GM12878 (cell line): ENCODE measurements at regions not wholly inside any gene's neighbourhood (a gene's known extent, or its start where the extent isn't known, plus 50 kb on each side); places are given as distances from the start of the nearest gene placed in this dataset.

Experiments
- ATAC-seq: fragments of 200-7000 bp; cut with Tn5 transposase; 3 replicates; pipeline ENCODE4 v1.9.1; 2020; ENCODE audit warnings: mild to moderate bottlenecking, moderate library complexity
- BruUV-seq: library from RNA; stranded (reverse); fragments of 400-500 nt; replicated peaks from 2 replicates; lab custom pipeline; 2021; lab: Mats Ljungman, UMichigan
- CTCF ChIA-PET: fragments of 300-600 bp; sonication (Branson Sonifier 250); formaldehyde crosslinking; extraction: SDS; loops from one replicate; lab custom pipeline; 2021; ENCODE audit warnings: inconsistent platforms; lab: Yijun Ruan, JAX
- POLR2A ChIA-PET: fragments of 350-600 bp; formaldehyde crosslinking; extraction: SDS; loops from one replicate; lab custom pipeline; 2021; ENCODE audit warnings: inconsistent platforms; lab: Charles Lee
- RAD21 ChIA-PET: fragments of 300-600 bp; sonication (Branson Sonifier 250); formaldehyde crosslinking; loops from one replicate; lab custom pipeline; 2023; ENCODE audit warnings: antibody characterized with exemption; ENCODE audit not compliant: unreplicated experiment; lab: Charles Lee
- SMC1A ChIA-PET: fragments of 300-600 bp; sonication (Branson Sonifier 250); formaldehyde crosslinking; loops from one replicate; lab custom pipeline; 2023; ENCODE audit not compliant: unreplicated experiment, uncharacterized antibody; lab: Charles Lee
- DNase-seq: peaks from one replicate; pipeline ENCODE4 v3.0.0-alpha.2; 2011; ENCODE audit warnings: low read depth, low spot score
- FAIRE-seq: peaks from 3 replicates; lab custom pipeline; 2011; peaks lifted over from hg19 to GRCh38; lab: Jason Lieb, UNC
- H2AFZ ChIP-seq: 2 replicates; pipeline ENCODE4 v1.6.0; 2011; ENCODE audit warnings: low read depth, low read length, control low read depth; ENCODE audit not compliant: control insufficient read depth
- H3K27ac ChIP-seq: 2 replicates; pipeline ENCODE4 v1.5.1; 2011; ENCODE audit warnings: control low read depth; ENCODE audit not compliant: control insufficient read depth, insufficient read depth
- H3K27me3 ChIP-seq, 2 experiments: replicated peaks in 1 of 2; 2 replicates each; pipeline versions ENCODE4 v1.6.0 to v1.6.1; 2011; ENCODE audit warnings: low read length in 1 of 2; ENCODE audit not compliant: control insufficient read depth in 2 of 2, insufficient read depth in 2 of 2
- H3K36me3 ChIP-seq, 2 experiments: 2 replicates each; pipeline ENCODE4 v1.5.1; 2011; ENCODE audit warnings: low read length in 1 of 2; ENCODE audit not compliant: control insufficient read depth in 2 of 2, insufficient read depth in 2 of 2
- H3K4me1 ChIP-seq: 2 replicates; pipeline ENCODE4 v1.6.1; 2011; ENCODE audit warnings: mild to moderate bottlenecking, low read length, moderate library complexity, mixed read lengths; ENCODE audit not compliant: control insufficient read depth, insufficient read depth
- H3K4me2 ChIP-seq: 2 replicates; pipeline ENCODE4 v1.6.0; 2011; ENCODE audit warnings: control low read depth; ENCODE audit not compliant: control insufficient read depth, insufficient read depth
- H3K4me3 ChIP-seq: fragments of 200-600 bp; sonication (generic); 2 replicates; pipeline ENCODE4 v1.5.1; 2016
- H3K79me2 ChIP-seq: 2 replicates; pipeline ENCODE4 v1.6.0; 2011; ENCODE audit warnings: low read length; ENCODE audit not compliant: control insufficient read depth, insufficient read depth
- H3K9ac ChIP-seq: 2 replicates; pipeline ENCODE4 v1.8.0; 2011; ENCODE audit warnings: low read length, control low read depth, mixed read lengths; ENCODE audit not compliant: control insufficient read depth, insufficient read depth
- H3K9me3 ChIP-seq: replicated peaks from 3 replicates; pipeline ENCODE4 v1.5.1; 2011; ENCODE audit warnings: mild to moderate bottlenecking, low read length; ENCODE audit not compliant: control insufficient read depth, insufficient read depth
- H4K20me1 ChIP-seq: 2 replicates; pipeline ENCODE4 v1.6.0; 2011; ENCODE audit not compliant: control insufficient read depth, insufficient read depth
- CHD1 ChIP-seq: IDR thresholded peaks from 2 replicates; pipeline ENCODE4 v1.6.1; 2012; ENCODE audit warnings: low read depth, low read length, improper control_type of control experiment
- IKZF2 ChIP-seq, 2 experiments: fragments of 450-650 bp; IDR thresholded peaks; 2 replicates each; pipeline ENCODE4 v1.6.1; 2017; ENCODE audit warnings: mild to moderate bottlenecking in 2 of 2, moderate library complexity in 2 of 2
- MYC ChIP-seq: IDR thresholded peaks from 2 replicates; pipeline ENCODE4 v1.6.1; 2011; ENCODE audit warnings: mild to moderate bottlenecking, low read length, moderate library complexity, inconsistent platforms; ENCODE audit not compliant: insufficient read depth, insufficient replicate concordance, insufficient read length, severe bottlenecking
- SMC3 ChIP-seq: IDR thresholded peaks from 2 replicates; pipeline ENCODE4 v1.6.1; 2011; ENCODE audit warnings: low read length, improper control_type of control experiment, borderline replicate concordance
- SUPT20H ChIP-seq: IDR thresholded peaks from 2 replicates; pipeline ENCODE4 v1.6.1; 2011; ENCODE audit warnings: low read depth, mild to moderate bottlenecking, low read length, moderate library complexity, borderline replicate concordance; ENCODE audit not compliant: control insufficient read depth
- TCF12 ChIP-seq: IDR thresholded peaks from 2 replicates; pipeline ENCODE4 v1.6.1; 2011; ENCODE audit warnings: low read depth, mild to moderate bottlenecking, low read length
- ZBTB4 ChIP-seq: fragments of 450-650 bp; formaldehyde crosslinking; IDR thresholded peaks from 2 replicates; pipeline ENCODE4 v1.4.0; 2022; ENCODE audit warnings: mild to moderate bottlenecking, moderate library complexity
- ZNF592 ChIP-seq: fragments of 450-650 bp; IDR thresholded peaks from 2 replicates; pipeline ENCODE4 v1.6.1; 2017; ENCODE audit warnings: mild to moderate bottlenecking, moderate library complexity
- ZNF687 ChIP-seq: fragments of 450-650 bp; IDR thresholded peaks from 2 replicates; pipeline ENCODE4 v1.6.1; 2017; ENCODE audit warnings: mild to moderate bottlenecking, moderate library complexity
- WGBS: methylation state at CpG from one replicate; pipeline ENCODE4 v1.1.6; 2016; ENCODE audit warnings: low lambda C conversion rate; ENCODE audit not compliant: insufficient replicate concordance, insufficient coverage; ENCODE audit errors: missing lambda C conversion rate; 5-methylcytosine and 5-hydroxymethylcytosine counted together
- in situ Hi-C: fragments of 300-500 bp; cut with MboI; formaldehyde crosslinking; loops from 9 replicates; pipeline ENCODE4 v1.14.3; 2018; ENCODE audit warnings: mixed read lengths
- intact Hi-C: fragments of 100-400 bp; cut with micrococcal nuclease; formaldehyde crosslinking; loops from one replicate; pipeline ENCODE4 v1.14.2; 2022; ENCODE audit not compliant: unreplicated experiment

GRCh38 chr12:38138225-38139221 is 178.1 kb upstream of the ALG10B start:
- no peak overlapping the region for H3K27ac ChIP-seq
- CTCF ChIA-PET = interaction anchor here (0.6 to 2.9 kb wide), 7 partner anchors 14 to 1134 kb away, joined by 3 to 27 read pairs (median 3); partner anchors contain the start of gene ALG10B
- in situ Hi-C loops (loop anchor here (5.0 to 25.0 kb wide), 6 partner anchors 174 to 1374 kb away; partner anchors contain the start of gene CPNE8), intact Hi-C loops (loop anchor here (1.0 to 5.0 kb wide), 4 partner anchors 49 to 1134 kb away; partner anchors contain the start of gene ALG10B)
- H2AFZ ChIP-seq = peak overlapping the region; percentile 13; the same call in 1 of the 2 replicates
- H4K20me1 ChIP-seq = no peaks in the 10 kb centered on the region
- no peak overlapping the region for H3K9ac ChIP-seq
- BruUV-seq = no TSS peak
- H3K4me2 ChIP-seq = 0 out of 2 replicates have a peak overlapping the region, but pooled peaks have one; percentile 1
- RAD21 ChIA-PET = interaction anchor here (0.5 to 1.4 kb wide), 3 partner anchors 176 to 782 kb away, joined by 3 to 6 read pairs (median 4); partner anchors contain the start of gene ALG10B
- H3K79me2 ChIP-seq = no peaks in the 10 kb centered on the region
- FAIRE-seq = peak; percentile 69
- WGBS = 34% methylated on average over 37 of the region's 54 CpGs
- H3K4me3 ChIP-seq = no peak overlapping the region
- H3K4me1 ChIP-seq = no peaks in the 10 kb centered on the region
- H3K27me3 ChIP-seq = no peaks in the 10 kb centered on the region
- POLR2A ChIA-PET = no interaction called here
- peak; percentile 23 for DNase-seq
- ATAC-seq = peak; percentile 73
- no peaks in the 10 kb centered on the region for H3K36me3 ChIP-seq
- SMC1A ChIA-PET = interaction anchor here (1.3 to 2.1 kb wide), 3 partner anchors 13 to 770 kb away, joined by 3 to 10 read pairs (median 4); no protein-coding TSS in a partner anchor
- no peaks in the 10 kb centered on the region for H3K9me3 ChIP-seq
- TF ChIP-seq ZBTB4 (CRISPR knock-in tag) = no peak
- peak; percentile 20 to 25; a peak in 2 of 4 replicates for TF ChIP-seq IKZF2 (IDR thresholded peaks at IDR 0.05)
- no peak for TF ChIP-seq ZNF592
- no peak for TF ChIP-seq TCF12
- peak; percentile 74 for TF ChIP-seq SMC3
- TF ChIP-seq CHD1 = no peak
- TF ChIP-seq ZNF687 = no peak
- TF ChIP-seq MYC = no peak
- no peak for TF ChIP-seq SUPT20H
